OCI-M1 (cell line): ENCODE measurements at regions not wholly inside any gene's neighbourhood (a gene's known extent, or its start where the extent isn't known, plus 50 kb on each side); places are given as distances from the start of the nearest gene placed in this dataset.

Source experiments
- DNase-seq: peaks from one replicate; lab custom pipeline; 2025; lab: John Stamatoyannopoulos, UW

- no peak for DNase-seq
Measured at GRCh38 chr7:130996205-130996832, 262.3 kb upstream of the KLF14 start.

GRCh38 chr7:130996833-130997231 lies 262.8 kb upstream of the KLF14 start:
- DNase-seq = no peak

- DNase-seq = no peak
Measured at GRCh38 chr7:130998993-130999602, 265.1 kb upstream of the KLF14 start.

- DNase-seq = no peak
Measured at GRCh38 chr7:130999926-131000325, 265.9 kb upstream of the KLF14 start.

GRCh38 chr7:131000389-131000788 lies 266.4 kb upstream of the KLF14 start:
- no peak for DNase-seq

- no peak for DNase-seq
Measured at GRCh38 chr7:131000873-131001272, 266.9 kb upstream of the KLF14 start.

GRCh38 chr7:131002600-131002999 lies 268.6 kb upstream of the KLF14 start:
- DNase-seq = no peak

GRCh38 chr7:131003634-131004033 lies 269.6 kb upstream of the KLF14 start:
- DNase-seq = no peak

GRCh38 chr7:131004371-131004770 lies 270.4 kb upstream of the KLF14 start:
- peak; percentile 68 for DNase-seq

- peak; percentile 82 for DNase-seq
Measured at GRCh38 chr7:131007439-131008330, 273.7 kb upstream of the KLF14 start.

- no peak for DNase-seq
Measured at GRCh38 chr7:131008840-131009711, 275.1 kb upstream of the KLF14 start.

GRCh38 chr7:131010029-131010716 lies 276.2 kb upstream of the KLF14 start:
- DNase-seq = no peak

- DNase-seq = peak; percentile 36
Measured at GRCh38 chr7:131010717-131011431, 276.9 kb upstream of the KLF14 start.

GRCh38 chr7:131011432-131011742 lies 277.4 kb upstream of the KLF14 start:
- peak; percentile 27 for DNase-seq

- DNase-seq = peak; percentile 81
Measured at GRCh38 chr7:131011976-131012375, 278.0 kb upstream of the KLF14 start.

- no peak for DNase-seq
Measured at GRCh38 chr7:131012477-131013031, 278.5 kb upstream of the KLF14 start.

- no peak for DNase-seq
Measured at GRCh38 chr7:131013716-131014115, 279.7 kb upstream of the KLF14 start.

GRCh38 chr7:131014906-131015656 lies 281.1 kb upstream of the KLF14 start:
- no peak for DNase-seq

- DNase-seq = no peak
Measured at GRCh38 chr7:131015657-131015958, 281.6 kb upstream of the KLF14 start.

- no peak for DNase-seq
Measured at GRCh38 chr7:131016230-131016629, 282.2 kb upstream of the KLF14 start.
